ENCODE measurements at regions not wholly inside any gene's neighbourhood (a gene's known extent, or its start where the extent isn't known, plus 50 kb on each side); places are given as distances from the start of the nearest gene placed in this dataset.

DNA sequence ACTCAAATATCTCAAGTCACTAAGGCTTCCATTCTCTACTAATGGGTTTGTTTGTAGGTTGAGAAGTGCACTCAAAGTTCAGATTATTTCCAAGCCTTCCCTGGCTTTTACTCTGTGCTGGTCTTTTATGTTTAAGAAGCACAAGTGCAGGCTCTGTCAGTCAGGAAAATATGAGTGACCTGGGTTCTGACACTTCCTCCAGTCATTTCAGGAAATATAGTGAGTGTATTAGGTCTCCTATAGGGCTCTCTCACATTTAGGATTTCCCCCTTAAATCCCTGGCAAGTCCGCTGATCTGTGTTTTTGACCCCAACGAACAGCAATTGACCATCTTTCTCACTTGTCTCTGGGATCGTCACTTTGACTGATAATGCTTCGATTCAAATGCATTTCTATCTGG lies 210.2 kb downstream of the ARPP21 start:
- Histone ChIP-seq H3K9me3 (no peaks in the 10 kb centered on the region), H3K27ac (no peak overlapping the region), H3K4me3 (no peak overlapping the region), H3K4me1 (no peaks in the 10 kb centered on the region), H3K36me3 (no peaks in the 10 kb centered on the region), H3K27me3 (replicated peaks in 1 of 7) (no peaks in the 10 kb centered on the region)
- TF ChIP-seq CTCF (IDR thresholded peaks at IDR 0.05 in 8 of 11, conservative IDR thresholded peaks at IDR 0.05 in 3 of 11) (no peak), POLR2AphosphoS5 (IDR thresholded peaks at IDR 0.05) (no peak), POLR2A (IDR thresholded peaks at IDR 0.05) (no peak)
- intact Hi-C loops (cut with DNase I; ENCODE audit: low total_unique reads): no loop called here
- 80 to 92% (median 83%) methylated on average over 4 of the region's 4 CpGs for WGBS, 5 donors
- DNase-seq: no peak

- 75 to 95% (median 79%) methylated on average over 1 of the region's 1 CpG for WGBS, 5 donors
- intact Hi-C loops (cut with DNase I; ENCODE audit: low total_unique reads): no loop called here
- no peak overlapping the region for H3K4me3 ChIP-seq
- H3K4me1 ChIP-seq: no peaks in the 10 kb centered on the region
- H3K27ac ChIP-seq: no peak overlapping the region
- H3K36me3 ChIP-seq: no peaks in the 10 kb centered on the region
- DNase-seq: no peak
- no peaks in the 10 kb centered on the region for H3K9me3 ChIP-seq
- no peak for TF ChIP-seq POLR2A (IDR thresholded peaks at IDR 0.05)
- no peak for TF ChIP-seq CTCF (IDR thresholded peaks at IDR 0.05 in 8 of 11, conservative IDR thresholded peaks at IDR 0.05 in 3 of 11)
- no peak for TF ChIP-seq POLR2AphosphoS5 (IDR thresholded peaks at IDR 0.05)
- no peaks in the 10 kb centered on the region for H3K27me3 ChIP-seq (replicated peaks in 1 of 7)
Measured at GRCh38 chr3:35849963-35850362, 210.6 kb downstream of the ARPP21 start.

GRCh38 chr3:35857004-35857403 lies 217.7 kb downstream of the ARPP21 start:
- no peaks in the 10 kb centered on the region for H3K36me3 ChIP-seq
- peaks cover 0 to 4% (median 0%) of the 10 kb centered on the region in 6 donors for H3K4me1 ChIP-seq
- no peak overlapping the region for H3K4me3 ChIP-seq
- no peaks in the 10 kb centered on the region for H3K9me3 ChIP-seq
- no peak for DNase-seq
- TF ChIP-seq POLR2A (IDR thresholded peaks at IDR 0.05): no peak
- TF ChIP-seq CTCF (IDR thresholded peaks at IDR 0.05 in 8 of 11, conservative IDR thresholded peaks at IDR 0.05 in 3 of 11): no peak
- TF ChIP-seq POLR2AphosphoS5 (IDR thresholded peaks at IDR 0.05): no peak
- intact Hi-C loops (cut with DNase I; ENCODE audit: low total_unique reads): no loop called here
- no peak overlapping the region for H3K27ac ChIP-seq
- no peaks in the 10 kb centered on the region for H3K27me3 ChIP-seq (replicated peaks in 1 of 7)
- 22 to 30% (median 25%) methylated on average over 3 of the region's 3 CpGs for WGBS, 5 donors

GRCh38 chr3:35862057-35862456 lies 222.7 kb downstream of the ARPP21 start:
- Histone ChIP-seq H3K4me1 (peaks cover 0 to under 1% (median 0%) of the 10 kb centered on the region in 6 donors), H3K27me3 (replicated peaks in 1 of 7) (no peaks in the 10 kb centered on the region), H3K9me3 (no peaks in the 10 kb centered on the region), H3K4me3 (no peak overlapping the region), H3K27ac (no peak overlapping the region), H3K36me3 (no peaks in the 10 kb centered on the region)
- 78 to 96% (median 86%) methylated on average over 4 of the region's 4 CpGs for WGBS, 5 donors
- TF ChIP-seq POLR2AphosphoS5 (IDR thresholded peaks at IDR 0.05) (no peak), CTCF (IDR thresholded peaks at IDR 0.05 in 8 of 11, conservative IDR thresholded peaks at IDR 0.05 in 3 of 11) (no peak), POLR2A (IDR thresholded peaks at IDR 0.05) (no peak)
- DNase-seq: no peak
- intact Hi-C loops (cut with DNase I; ENCODE audit: low total_unique reads): no loop called here
